GM23338 (cell line): ENCODE measurements at regions not wholly inside any gene's neighbourhood (a gene's known extent, or its start where the extent isn't known, plus 50 kb on each side); places are given as distances from the start of the nearest gene placed in this dataset.

ENCODE experiments used
- ATAC-seq: fragments of 200-7000 bp; cut with Tn5 transposase; 3 replicates; pipeline ENCODE4 v1.9.1; 2020
- DNase-seq: peaks from one replicate; pipeline ENCODE4 v3.0.0-alpha.2; 2015; ENCODE audit warnings: low spot score
- H2AFZ ChIP-seq: fragments of 200-600 bp; sonication (generic); 2 replicates; pipeline ENCODE4 v1.8.0; 2016; ENCODE audit warnings: antibody characterized with exemption, mild to moderate bottlenecking, moderate library complexity
- H3F3A ChIP-seq: fragments of 200-600 bp; sonication (generic); replicated peaks from 2 replicates; pipeline ENCODE4 v1.8.0; 2017; ENCODE audit warnings: antibody characterized with exemption, mixed run types, low read depth
- H3K27ac ChIP-seq: fragments of 200-600 bp; sonication (generic); 2 replicates; pipeline ENCODE4 v1.6.1; 2016; ENCODE audit warnings: low read depth
- H3K27me3 ChIP-seq: fragments of 200-600 bp; sonication (generic); 2 replicates; pipeline ENCODE4 v1.8.0; 2016; ENCODE audit warnings: mild to moderate bottlenecking, mixed run types, moderate library complexity; ENCODE audit not compliant: insufficient read depth
- H3K36me3 ChIP-seq: fragments of 200-600 bp; sonication (generic); 2 replicates; pipeline ENCODE4 v1.8.0; 2016; ENCODE audit warnings: mild to moderate bottlenecking; ENCODE audit not compliant: insufficient read depth
- H3K4me1 ChIP-seq: fragments of 200-600 bp; sonication (generic); 2 replicates; pipeline ENCODE4 v1.8.0; 2016; ENCODE audit warnings: mild to moderate bottlenecking, moderate library complexity; ENCODE audit not compliant: insufficient read depth
- H3K4me2 ChIP-seq: fragments of 200-600 bp; sonication (generic); 2 replicates; pipeline ENCODE4 v1.7.1; 2017; ENCODE audit warnings: mixed run types
- H3K4me3 ChIP-seq: fragments of 200-600 bp; sonication (generic); 2 replicates; pipeline ENCODE4 v1.6.1; 2016; ENCODE audit warnings: mixed run types
- H3K79me2 ChIP-seq: fragments of 200-600 bp; sonication (generic); replicated peaks from 2 replicates; pipeline ENCODE4 v1.8.0; 2017; ENCODE audit warnings: mild to moderate bottlenecking; ENCODE audit not compliant: insufficient read depth
- H3K9me2 ChIP-seq: fragments of 200-600 bp; sonication (generic); 2 replicates; pipeline ENCODE4 v1.8.0; 2017; ENCODE audit not compliant: insufficient read depth
- H4K20me1 ChIP-seq: fragments of 200-600 bp; sonication (generic); replicated peaks from 2 replicates; pipeline ENCODE4 v1.8.0; 2017; ENCODE audit warnings: mild to moderate bottlenecking; ENCODE audit not compliant: insufficient read depth
- H3K27ac Mint-ChIP-seq: 2 replicates; pipeline ENCODE4 v1.8.0; 2020; ENCODE audit warnings: inconsistent platforms, mild to moderate bottlenecking, moderate library complexity, mixed read lengths
- H3K27me3 Mint-ChIP-seq: 3 replicates; pipeline ENCODE4 v1.8.0; 2022; ENCODE audit warnings: low read depth, mild to moderate bottlenecking, moderate library complexity, mixed read lengths, inconsistent platforms; ENCODE audit not compliant: insufficient read depth, poor library complexity
- H3K36me3 Mint-ChIP-seq: 3 replicates; pipeline ENCODE4 v1.8.0; 2021; ENCODE audit warnings: low read depth, mild to moderate bottlenecking, inconsistent platforms, moderate library complexity, mixed read lengths
- H3K4me1 Mint-ChIP-seq: 3 replicates; pipeline ENCODE4 v1.8.0; 2020; ENCODE audit warnings: mild to moderate bottlenecking, inconsistent platforms, mixed read lengths
- H3K4me3 Mint-ChIP-seq: 3 replicates; pipeline ENCODE4 v1.8.0; 2021; ENCODE audit warnings: moderate library complexity, mild to moderate bottlenecking, inconsistent platforms, mixed read lengths
- H3K9me3 Mint-ChIP-seq: 3 replicates; pipeline ENCODE4 v1.8.0; 2020; ENCODE audit warnings: moderate library complexity, mild to moderate bottlenecking, inconsistent platforms, mixed read lengths
- EZH2 ChIP-seq: fragments of 200-600 bp; sonication (generic); IDR thresholded peaks from one replicate; pipeline ENCODE4 v1.8.0; 2017; ENCODE audit warnings: antibody characterized with exemption, mild to moderate bottlenecking, low read depth; ENCODE audit not compliant: unreplicated experiment
- EZH2phosphoT487 ChIP-seq: fragments of 200-600 bp; sonication (generic); IDR thresholded peaks from one replicate; pipeline ENCODE4 v1.8.1; 2018; ENCODE audit warnings: antibody characterized with exemption; ENCODE audit not compliant: unreplicated experiment
- JUNB ChIP-seq: IDR thresholded peaks from one replicate; pipeline ENCODE4 v1.6.1; 2016; ENCODE audit warnings: antibody characterized with exemption; ENCODE audit not compliant: unreplicated experiment
- STAT1 ChIP-seq: IDR thresholded peaks from one replicate; pipeline ENCODE4 v1.6.1; 2016; ENCODE audit warnings: antibody characterized with exemption; ENCODE audit not compliant: unreplicated experiment
- ZNF114 ChIP-seq: fragments of 250-450 bp; sonication (Bioruptor Pico); IDR thresholded peaks from 2 replicates; pipeline ENCODE4 v1.5.0; 2020; ENCODE audit warnings: mild to moderate bottlenecking, moderate library complexity
- ZNF462 ChIP-seq: fragments of 250-450 bp; sonication (Bioruptor Pico); IDR thresholded peaks from 2 replicates; pipeline ENCODE4 v1.5.0; 2020; ENCODE audit warnings: mild to moderate bottlenecking, moderate library complexity
- TF ChIP-seq, protein P1 (sequence below): IDR thresholded peaks from one replicate; pipeline ENCODE4 v1.6.1; 2018; ENCODE audit warnings: antibody characterized with exemption; ENCODE audit not compliant: unreplicated experiment

DNA sequence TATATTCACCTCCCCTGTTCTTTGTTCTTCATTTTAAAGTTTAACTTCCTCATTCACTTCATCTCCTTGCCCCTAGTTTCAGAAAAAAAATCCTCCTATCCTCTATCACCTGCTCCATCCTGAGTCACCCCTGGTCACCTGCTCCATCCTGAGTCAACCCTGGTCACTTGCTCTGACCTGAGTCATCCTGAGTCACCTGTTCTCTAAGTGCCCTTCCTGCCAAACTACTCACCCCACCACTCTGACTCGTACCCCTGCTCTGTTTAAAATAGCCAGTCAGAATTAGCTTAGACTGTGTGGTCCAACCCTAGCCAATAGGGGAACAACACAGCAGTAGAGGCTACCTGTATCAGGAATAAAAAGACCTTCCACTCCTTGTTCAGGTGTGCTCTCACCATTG lies 716.9 kb downstream of the ZBBX start (continued):
- no peak for TF ChIP-seq ZNF462 (CRISPR knock-in tag)
- no peak for TF ChIP-seq JUNB
- TF ChIP-seq, protein P1, sequence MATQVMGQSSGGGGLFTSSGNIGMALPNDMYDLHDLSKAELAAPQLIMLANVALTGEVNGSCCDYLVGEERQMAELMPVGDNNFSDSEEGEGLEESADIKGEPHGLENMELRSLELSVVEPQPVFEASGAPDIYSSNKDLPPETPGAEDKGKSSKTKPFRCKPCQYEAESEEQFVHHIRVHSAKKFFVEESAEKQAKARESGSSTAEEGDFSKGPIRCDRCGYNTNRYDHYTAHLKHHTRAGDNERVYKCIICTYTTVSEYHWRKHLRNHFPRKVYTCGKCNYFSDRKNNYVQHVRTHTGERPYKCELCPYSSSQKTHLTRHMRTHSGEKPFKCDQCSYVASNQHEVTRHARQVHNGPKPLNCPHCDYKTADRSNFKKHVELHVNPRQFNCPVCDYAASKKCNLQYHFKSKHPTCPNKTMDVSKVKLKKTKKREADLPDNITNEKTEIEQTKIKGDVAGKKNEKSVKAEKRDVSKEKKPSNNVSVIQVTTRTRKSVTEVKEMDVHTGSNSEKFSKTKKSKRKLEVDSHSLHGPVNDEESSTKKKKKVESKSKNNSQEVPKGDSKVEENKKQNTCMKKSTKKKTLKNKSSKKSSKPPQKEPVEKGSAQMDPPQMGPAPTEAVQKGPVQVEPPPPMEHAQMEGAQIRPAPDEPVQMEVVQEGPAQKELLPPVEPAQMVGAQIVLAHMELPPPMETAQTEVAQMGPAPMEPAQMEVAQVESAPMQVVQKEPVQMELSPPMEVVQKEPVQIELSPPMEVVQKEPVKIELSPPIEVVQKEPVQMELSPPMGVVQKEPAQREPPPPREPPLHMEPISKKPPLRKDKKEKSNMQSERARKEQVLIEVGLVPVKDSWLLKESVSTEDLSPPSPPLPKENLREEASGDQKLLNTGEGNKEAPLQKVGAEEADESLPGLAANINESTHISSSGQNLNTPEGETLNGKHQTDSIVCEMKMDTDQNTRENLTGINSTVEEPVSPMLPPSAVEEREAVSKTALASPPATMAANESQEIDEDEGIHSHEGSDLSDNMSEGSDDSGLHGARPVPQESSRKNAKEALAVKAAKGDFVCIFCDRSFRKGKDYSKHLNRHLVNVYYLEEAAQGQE, result no peak
- TF ChIP-seq STAT1, result no peak

GRCh38 chr3:166661621-166662020 lies 718.5 kb downstream of the ZBBX start:
- peaks cover 4% of the 10 kb centered on the region for H3K27me3 Mint-ChIP-seq
- H3F3A ChIP-seq, result no peaks in the 10 kb centered on the region
- TF ChIP-seq EZH2phosphoT487 (no peak), ZNF114 (CRISPR knock-in tag) (no peak), EZH2 (no peak)
- no peak overlapping the region for H3K4me2 ChIP-seq
- peaks cover 30% of the 10 kb centered on the region for H3K9me3 Mint-ChIP-seq
- no peaks in the 10 kb centered on the region for H3K9me2 ChIP-seq
- no peak for ATAC-seq
- no peak overlapping the region for H3K27ac ChIP-seq
- no peaks in the 10 kb centered on the region for H3K27me3 ChIP-seq
- H3K79me2 ChIP-seq, result no peaks in the 10 kb centered on the region
- no peak overlapping the region for H3K4me3 ChIP-seq
- no peak overlapping the region for H3K27ac Mint-ChIP-seq
- H3K36me3 Mint-ChIP-seq, result peaks cover 4% of the 10 kb centered on the region; the same call in 1 of the 3 replicates
- no peak overlapping the region for H2AFZ ChIP-seq
- no peaks in the 10 kb centered on the region for H3K36me3 ChIP-seq
- H3K4me1 Mint-ChIP-seq, result no peaks in the 10 kb centered on the region
- no peak for DNase-seq
- H3K4me1 ChIP-seq, result no peaks in the 10 kb centered on the region
- no peaks in the 10 kb centered on the region for H4K20me1 ChIP-seq
- H3K4me3 Mint-ChIP-seq, result no peak overlapping the region
